ENCODE measurements at regions not wholly inside any gene's neighbourhood (a gene's known extent, or its start where the extent isn't known, plus 50 kb on each side); places are given as distances from the start of the nearest gene placed in this dataset.
"Not testable (repeated sequence)": the region's sequence is repeated elsewhere in the genome, so short reads cannot be mapped to it uniquely, and the experiment has no call there.

GRCh38 chr12:87051621-87052020 lies 795.4 kb upstream of the MGAT4C start:
- no peak for DNase-seq

- no peak for DNase-seq
These were observed 791.5 kb upstream of the MGAT4C start for GRCh38 chr12:87047691-87048090.

GRCh38 chr12:87039536-87039935 lies 783.3 kb upstream of the MGAT4C start:
- DNase-seq, result no peak

- no peak for DNase-seq
These were observed 781.9 kb upstream of the MGAT4C start for GRCh38 chr12:87038098-87038497.

- DNase-seq, result no peak
These were observed 769.8 kb upstream of the MGAT4C start for GRCh38 chr12:87025976-87026375.

- DNase-seq, result no peak
These were observed 765.2 kb upstream of the MGAT4C start for GRCh38 chr12:87021400-87021799.

GRCh38 chr12:87020071-87020470 lies 763.9 kb upstream of the MGAT4C start:
- DNase-seq, result no peak

GRCh38 chr12:87015352-87015751 lies 759.2 kb upstream of the MGAT4C start:
- DNase-seq, result no peak

GRCh38 chr12:87008785-87009384 lies 752.7 kb upstream of the MGAT4C start:
- DNase-seq, result no peak

GRCh38 chr12:87001102-87001501 lies 744.9 kb upstream of the MGAT4C start:
- DNase-seq, result no peak

- DNase-seq, result no peak
These were observed 729.1 kb upstream of the MGAT4C start for GRCh38 chr12:86985298-86985697.

- DNase-seq, result not testable (repeated sequence)
These were observed 714.4 kb upstream of the MGAT4C start for GRCh38 chr12:86970595-86970994.

GRCh38 chr12:86959766-86960458 lies 703.7 kb upstream of the MGAT4C start:
- no peak for DNase-seq

- DNase-seq, result no peak
These were observed 694.3 kb upstream of the MGAT4C start for GRCh38 chr12:86950444-86950843.

GRCh38 chr12:86950043-86950442 lies 693.9 kb upstream of the MGAT4C start:
- no peak for DNase-seq

GRCh38 chr12:86948851-86949250 lies 692.7 kb upstream of the MGAT4C start:
- no peak for DNase-seq

- DNase-seq, result no peak
These were observed 689.5 kb upstream of the MGAT4C start for GRCh38 chr12:86945685-86946196.

GRCh38 chr12:86944197-86944819 lies 688.1 kb upstream of the MGAT4C start:
- DNase-seq, result not testable (repeated sequence)

- DNase-seq, result no peak
These were observed 675.5 kb upstream of the MGAT4C start for GRCh38 chr12:86931714-86932113.

- no peak for DNase-seq
These were observed 673.8 kb upstream of the MGAT4C start for GRCh38 chr12:86929962-86930361.

GRCh38 chr12:86917121-86917520 lies 660.9 kb upstream of the MGAT4C start:
- no peak for DNase-seq

- no peak for DNase-seq
These were observed 658.5 kb upstream of the MGAT4C start for GRCh38 chr12:86914721-86915120.

GRCh38 chr12:86911973-86912372 lies 655.8 kb upstream of the MGAT4C start:
- no peak for DNase-seq

- no peak for DNase-seq
These were observed 647.0 kb upstream of the MGAT4C start for GRCh38 chr12:86903159-86903558.
